Neutrophil (primary cell): ENCODE measurements at regions not wholly inside any gene's neighbourhood (a gene's known extent, or its start where the extent isn't known, plus 50 kb on each side); places are given as distances from the start of the nearest gene placed in this dataset.

Source experiments
- H3K27ac ChIP-seq: fragments of 200-600 bp; sonication (generic); 2 replicates; pipeline ENCODE4 v1.5.1; 2016; ENCODE audit warnings: mild to moderate bottlenecking, moderate library complexity
- H3K27me3 ChIP-seq: fragments of 200-600 bp; sonication (generic); 2 replicates; pipeline ENCODE4 v1.6.0; 2016; ENCODE audit warnings: mild to moderate bottlenecking
- H3K36me3 ChIP-seq: fragments of 200-600 bp; sonication (generic); 2 replicates; pipeline ENCODE4 v1.5.1; 2017
- H3K4me1 ChIP-seq, 2 experiments: fragments of 200-600 bp in 1 of 2; sonication (generic) in 1 of 2; 1 replicate in 1 of 2; 2 replicates in 1 of 2; pipeline versions ENCODE4 v1.5.1 to v1.6.1; 2013 to 2016; ENCODE audit warnings: low read depth in 1 of 2, low read length in 1 of 2, mild to moderate bottlenecking in 1 of 2, moderate library complexity in 1 of 2; ENCODE audit not compliant: control insufficient read depth in 1 of 2, insufficient read depth in 1 of 2
- H3K4me3 ChIP-seq, 2 experiments: fragments of 200-600 bp in 1 of 2; sonication (generic) in 1 of 2; 1 replicate in 1 of 2; 2 replicates in 1 of 2; pipeline ENCODE4 v1.5.1; 2013 to 2016; ENCODE audit warnings: low read depth in 1 of 2, low read length in 1 of 2, mild to moderate bottlenecking in 1 of 2, moderate library complexity in 1 of 2
- H3K9me3 ChIP-seq: fragments of 200-600 bp; sonication (generic); 2 replicates; pipeline ENCODE4 v1.5.1; 2016
- TF ChIP-seq, protein P1 (sequence below): fragments of 200-600 bp; sonication (generic); IDR thresholded peaks from 2 replicates; pipeline ENCODE4 v1.5.1; 2016; ENCODE audit warnings: antibody characterized with exemption

DNA sequence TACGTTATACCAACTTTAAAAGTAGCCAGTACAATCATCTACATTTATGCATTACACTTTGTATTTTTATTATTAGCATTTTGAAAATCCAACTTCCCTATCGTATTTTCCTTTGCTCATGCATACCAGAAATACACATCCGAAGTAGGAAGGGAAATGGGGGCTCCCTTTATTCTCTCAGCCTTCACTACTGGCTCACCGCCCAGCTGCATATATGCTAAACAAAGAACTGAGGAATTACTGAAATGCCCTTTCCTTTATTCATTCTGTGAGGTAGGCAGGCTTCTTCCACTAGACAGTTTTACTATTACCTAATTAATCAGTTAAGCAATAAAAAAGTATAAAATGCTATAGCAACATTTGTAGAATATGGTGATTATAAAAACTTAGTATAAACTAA is 291.6 kb downstream of the KLF12 start:
- H3K27ac ChIP-seq = no peak overlapping the region
- no peaks in the 10 kb centered on the region for H3K4me1 ChIP-seq
- H3K36me3 ChIP-seq = no peaks in the 10 kb centered on the region
- H3K4me3 ChIP-seq = no peak overlapping the region
- TF ChIP-seq, protein P1, sequence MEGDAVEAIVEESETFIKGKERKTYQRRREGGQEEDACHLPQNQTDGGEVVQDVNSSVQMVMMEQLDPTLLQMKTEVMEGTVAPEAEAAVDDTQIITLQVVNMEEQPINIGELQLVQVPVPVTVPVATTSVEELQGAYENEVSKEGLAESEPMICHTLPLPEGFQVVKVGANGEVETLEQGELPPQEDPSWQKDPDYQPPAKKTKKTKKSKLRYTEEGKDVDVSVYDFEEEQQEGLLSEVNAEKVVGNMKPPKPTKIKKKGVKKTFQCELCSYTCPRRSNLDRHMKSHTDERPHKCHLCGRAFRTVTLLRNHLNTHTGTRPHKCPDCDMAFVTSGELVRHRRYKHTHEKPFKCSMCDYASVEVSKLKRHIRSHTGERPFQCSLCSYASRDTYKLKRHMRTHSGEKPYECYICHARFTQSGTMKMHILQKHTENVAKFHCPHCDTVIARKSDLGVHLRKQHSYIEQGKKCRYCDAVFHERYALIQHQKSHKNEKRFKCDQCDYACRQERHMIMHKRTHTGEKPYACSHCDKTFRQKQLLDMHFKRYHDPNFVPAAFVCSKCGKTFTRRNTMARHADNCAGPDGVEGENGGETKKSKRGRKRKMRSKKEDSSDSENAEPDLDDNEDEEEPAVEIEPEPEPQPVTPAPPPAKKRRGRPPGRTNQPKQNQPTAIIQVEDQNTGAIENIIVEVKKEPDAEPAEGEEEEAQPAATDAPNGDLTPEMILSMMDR = no peak
- no peaks in the 10 kb centered on the region for H3K27me3 ChIP-seq
- no peaks in the 10 kb centered on the region for H3K9me3 ChIP-seq

DNA sequence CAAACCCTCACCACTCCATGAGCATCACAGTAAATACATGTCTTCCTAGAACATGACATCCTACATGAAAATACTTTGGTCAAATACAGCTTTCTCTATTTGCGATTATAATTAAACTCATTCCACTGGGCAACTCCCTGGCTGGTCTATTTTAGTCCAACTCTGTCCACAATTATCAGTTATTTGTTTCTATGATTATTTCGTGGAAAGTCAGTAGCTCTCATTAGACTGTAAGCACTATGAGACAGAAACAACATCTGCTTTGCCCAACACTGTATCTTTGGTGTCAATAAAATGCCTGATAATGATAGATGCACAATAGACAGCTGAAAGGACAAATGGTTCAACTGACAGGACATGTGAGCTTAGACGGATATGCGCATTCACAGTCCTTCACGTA is 292.0 kb downstream of the KLF12 start:
- Histone ChIP-seq H3K27ac (no peak overlapping the region), H3K27me3 (no peaks in the 10 kb centered on the region), H3K4me1 (no peaks in the 10 kb centered on the region), H3K9me3 (no peaks in the 10 kb centered on the region), H3K4me3 (no peak overlapping the region), H3K36me3 (no peaks in the 10 kb centered on the region)
- TF ChIP-seq, protein P1 = no peak

DNA sequence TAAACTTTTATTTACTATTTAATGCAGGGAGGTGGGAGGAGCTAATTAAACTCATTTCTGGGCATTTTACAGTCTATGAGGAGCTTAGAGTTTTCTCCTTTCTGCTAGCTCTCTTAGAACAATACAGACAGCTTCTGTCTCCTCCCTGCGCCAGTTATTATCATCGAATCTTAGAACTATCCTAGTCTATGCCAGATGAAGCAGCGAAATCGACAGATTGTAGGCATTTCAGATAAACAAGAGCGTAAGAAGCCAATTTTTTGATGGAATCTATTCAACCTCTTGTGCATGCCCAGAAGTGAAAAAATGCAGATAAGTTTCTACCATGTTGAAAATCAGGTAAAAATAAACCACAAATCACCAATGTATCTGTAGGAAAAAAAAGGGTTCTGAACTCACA is 297.1 kb downstream of the KLF12 start:
- no peak overlapping the region for H3K4me3 ChIP-seq
- no peaks in the 10 kb centered on the region for H3K36me3 ChIP-seq
- no peak overlapping the region for H3K27ac ChIP-seq
- H3K9me3 ChIP-seq = no peaks in the 10 kb centered on the region
- TF ChIP-seq, protein P1 = no peak
- H3K27me3 ChIP-seq = no peaks in the 10 kb centered on the region
- no peaks in the 10 kb centered on the region for H3K4me1 ChIP-seq

DNA sequence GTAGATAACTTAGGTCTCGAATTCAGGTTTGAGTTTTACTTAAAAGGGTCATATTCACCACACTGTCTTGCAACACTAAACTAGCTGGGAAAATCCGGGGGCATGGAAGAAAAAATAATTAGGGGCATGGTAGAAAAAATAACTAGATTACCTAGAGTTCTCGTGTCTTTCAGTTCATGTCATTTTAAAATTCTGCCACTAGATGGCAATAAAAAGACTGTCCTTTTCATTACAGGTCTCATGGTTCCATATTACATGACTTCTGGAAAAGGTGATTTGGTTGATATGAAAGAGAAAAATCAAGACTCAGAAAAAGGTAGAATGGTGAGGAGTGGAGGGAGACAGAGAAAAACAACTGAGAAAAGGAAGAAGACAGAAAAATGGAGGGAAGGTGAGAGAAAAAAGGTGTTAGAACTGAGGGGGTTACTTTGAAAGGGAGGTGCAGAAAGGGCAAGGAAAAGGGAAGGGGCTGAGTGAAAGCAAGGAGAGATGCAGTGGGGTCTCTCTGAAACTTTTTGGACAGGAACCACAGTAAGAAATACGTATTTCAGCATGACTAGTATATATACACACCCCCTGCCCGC is 299.0 kb downstream of the KLF12 start:
- H3K4me3 ChIP-seq = no peak overlapping the region
- no peaks in the 10 kb centered on the region for H3K4me1 ChIP-seq
- TF ChIP-seq, protein P1 = no peak
- no peak overlapping the region for H3K27ac ChIP-seq
- H3K27me3 ChIP-seq = no peaks in the 10 kb centered on the region
- no peaks in the 10 kb centered on the region for H3K9me3 ChIP-seq
- no peaks in the 10 kb centered on the region for H3K36me3 ChIP-seq

DNA sequence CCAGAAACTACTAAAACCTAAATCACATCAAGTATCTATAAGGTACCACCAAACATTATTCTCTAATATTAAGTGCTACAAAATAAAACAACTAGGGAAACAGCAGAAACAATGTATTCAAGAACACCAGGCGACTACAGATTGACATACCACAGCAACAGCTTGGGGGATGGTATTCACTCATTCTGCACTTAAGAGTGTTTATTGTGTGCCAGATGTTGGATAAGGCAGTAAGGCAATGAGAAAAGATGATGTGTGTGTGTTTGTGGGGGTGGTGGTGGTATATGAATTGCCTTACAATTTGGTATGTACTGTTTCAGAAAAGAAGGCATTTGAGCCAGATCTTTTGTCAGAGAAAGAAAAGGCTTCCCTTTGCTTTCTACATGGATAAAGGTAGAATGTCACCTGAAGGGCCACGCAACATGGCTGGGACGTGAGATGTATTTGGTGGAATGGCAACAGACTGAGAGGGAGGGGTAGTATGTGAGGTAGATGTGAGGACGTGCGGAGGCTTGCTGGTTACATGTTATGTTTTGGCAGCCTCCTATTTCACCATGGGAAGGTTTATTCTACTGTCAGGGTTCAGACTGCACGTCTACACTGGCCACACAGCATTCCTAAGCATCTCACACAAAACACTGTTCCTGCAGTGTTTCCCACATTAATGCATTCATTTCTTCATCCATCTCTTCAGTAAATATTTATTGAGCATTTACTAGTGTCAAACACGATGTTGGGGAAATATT is 300.7 kb downstream of the KLF12 start:
- Histone ChIP-seq H3K4me1 (no peaks in the 10 kb centered on the region), H3K27me3 (no peaks in the 10 kb centered on the region), H3K4me3 (no peak overlapping the region), H3K9me3 (no peaks in the 10 kb centered on the region), H3K36me3 (no peaks in the 10 kb centered on the region), H3K27ac (no peak overlapping the region)
- TF ChIP-seq, protein P1 = no peak
